Thymus (tissue), 11 donors: ENCODE measurements at regions not wholly inside any gene's neighbourhood (a gene's known extent, or its start where the extent isn't known, plus 50 kb on each side); places are given as distances from the start of the nearest gene placed in this dataset.

ENCODE experiments used
- DNase-seq, 9 donors: peaks; one replicate each; pipeline ENCODE4 v3.0.0-alpha.2; 2013; ENCODE audit warnings: low spot score in 9 of 9, low read depth in 6 of 9, missing footprints in 1 of 9
- H3K27ac ChIP-seq, 2 donors: one replicate each; pipeline ENCODE4 v1.5.1; 2013; ENCODE audit warnings: control low read depth in 1 of 2, low read depth in 1 of 2, low read length in 1 of 2, mild to moderate bottlenecking in 1 of 2, moderate library complexity in 1 of 2
- H3K27me3 ChIP-seq, 2 donors: one replicate each; pipeline ENCODE4 v1.5.1; 2013; ENCODE audit warnings: low read length in 1 of 2; ENCODE audit not compliant: control insufficient read depth in 2 of 2, insufficient read depth in 1 of 2
- H3K36me3 ChIP-seq, 2 donors: one replicate each; pipeline ENCODE4 v1.5.1; 2013; ENCODE audit warnings: low read length in 1 of 2, mild to moderate bottlenecking in 1 of 2, moderate library complexity in 1 of 2; ENCODE audit not compliant: control insufficient read depth in 2 of 2, insufficient read depth in 2 of 2
- H3K4me1 ChIP-seq, 2 donors: one replicate each; pipeline ENCODE4 v1.5.1; 2013; ENCODE audit warnings: low read length in 2 of 2; ENCODE audit not compliant: control insufficient read depth in 2 of 2, insufficient read depth in 2 of 2
- H3K4me3 ChIP-seq, 2 donors: one replicate each; pipeline ENCODE4 v1.5.1; 2013; ENCODE audit warnings: low read length in 2 of 2, control low read depth in 1 of 2, mild to moderate bottlenecking in 1 of 2
- H3K9me3 ChIP-seq, 2 donors: one replicate each; pipeline ENCODE4 v1.5.1; 2013; ENCODE audit warnings: low read length in 1 of 2, mild to moderate bottlenecking in 1 of 2; ENCODE audit not compliant: control insufficient read depth in 2 of 2, insufficient read depth in 1 of 2
- WGBS: extraction: QIAGEN DNeasy Blood & Tissue Kit; methylation state at CpG from one replicate; pipeline ENCODE4 v1.1.7; 2013; 5-methylcytosine and 5-hydroxymethylcytosine counted together
- donor health status: healthy.

GRCh38 chr2:2667690-2668089, 336.6 kb upstream of the MYT1L start:
- Histone ChIP-seq H3K4me3 (no peak overlapping the region), H3K9me3 (peaks cover 0 to 1% of the 10 kb centered on the region in 2 donors), H3K27me3 (no peaks in the 10 kb centered on the region), H3K27ac (no peak overlapping the region), H3K4me1 (peaks cover 0 to 2% of the 10 kb centered on the region in 2 donors), H3K36me3 (no peaks in the 10 kb centered on the region)
- WGBS, result 97% methylated on average over 4 of the region's 4 CpGs
- DNase-seq, result no peak

- Histone ChIP-seq H3K4me3 (no peak overlapping the region), H3K36me3 (no peaks in the 10 kb centered on the region), H3K4me1 (peaks cover 0 to 16% of the 10 kb centered on the region in 2 donors), H3K9me3 (peaks cover 1 to 7% of the 10 kb centered on the region in 2 donors), H3K27me3 (no peaks in the 10 kb centered on the region), H3K27ac (no peak overlapping the region)
- WGBS, result 97% methylated on average over 12 of the region's 12 CpGs
- DNase-seq, result no peak
Observed at GRCh38 chr2:2665834-2666133, 334.7 kb upstream of the MYT1L start.

GRCh38 chr2:2664989-2665833, 334.1 kb upstream of the MYT1L start:
- H3K36me3 ChIP-seq, result no peaks in the 10 kb centered on the region
- no peak for DNase-seq
- 97% methylated on average over 28 of the region's 28 CpGs for WGBS
- H3K27ac ChIP-seq, result no peak overlapping the region
- peaks cover 1 to 7% of the 10 kb centered on the region in 2 donors for H3K9me3 ChIP-seq
- peaks cover 0 to 16% of the 10 kb centered on the region in 2 donors for H3K4me1 ChIP-seq
- H3K4me3 ChIP-seq, result no peak overlapping the region
- no peaks in the 10 kb centered on the region for H3K27me3 ChIP-seq

- Histone ChIP-seq H3K27me3 (no peaks in the 10 kb centered on the region), H3K27ac (no peak overlapping the region), H3K36me3 (no peaks in the 10 kb centered on the region), H3K4me3 (no peak overlapping the region), H3K4me1 (peaks cover 0 to 16% of the 10 kb centered on the region in 2 donors), H3K9me3 (peaks cover 1 to 16% of the 10 kb centered on the region in 2 donors)
- WGBS, result 91% methylated on average over 23 of the region's 23 CpGs
- DNase-seq, result no peak
Observed at GRCh38 chr2:2663401-2664036, 332.4 kb upstream of the MYT1L start.

GRCh38 chr2:2662847-2663356, 331.8 kb upstream of the MYT1L start:
- Histone ChIP-seq H3K4me1 (peaks cover 0 to 16% of the 10 kb centered on the region in 2 donors), H3K27ac (no peak overlapping the region), H3K4me3 (no peak overlapping the region), H3K27me3 (no peaks in the 10 kb centered on the region), H3K36me3 (no peaks in the 10 kb centered on the region), H3K9me3 (peaks cover 1 to 16% of the 10 kb centered on the region in 2 donors)
- 86% methylated on average over 9 of the region's 9 CpGs for whole genome bisulfite sequencing
- DNase-seq, result no peak

- peaks cover 1 to 16% of the 10 kb centered on the region in 2 donors for H3K9me3 ChIP-seq
- DNase-seq, result peak in 1 of 9 donors; percentile 58
- H3K4me1 ChIP-seq, result peaks cover 0 to 20% of the 10 kb centered on the region in 2 donors
- no peaks in the 10 kb centered on the region for H3K36me3 ChIP-seq
- 88% methylated on average over 18 of the region's 18 CpGs for WGBS
- no peak overlapping the region for H3K4me3 ChIP-seq
- H3K27ac ChIP-seq, result peak overlapping the region in 1 of 2 donors; percentile 43
- H3K27me3 ChIP-seq, result no peaks in the 10 kb centered on the region
Observed at GRCh38 chr2:2662037-2662846, 331.2 kb upstream of the MYT1L start.

GRCh38 chr2:2660789-2661355, 329.8 kb upstream of the MYT1L start:
- Histone ChIP-seq H3K27ac (no peak overlapping the region), H3K9me3 (peaks cover 1 to 16% of the 10 kb centered on the region in 2 donors), H3K4me1 (peaks cover 2 to 34% of the 10 kb centered on the region in 2 donors), H3K27me3 (no peaks in the 10 kb centered on the region), H3K4me3 (no peak overlapping the region), H3K36me3 (no peaks in the 10 kb centered on the region)
- no peak for DNase-seq
- 93% methylated on average over 7 of the region's 7 CpGs for WGBS

GRCh38 chr2:2657121-2657962, 326.3 kb upstream of the MYT1L start:
- Histone ChIP-seq H3K9me3 (peaks cover 0 to 16% of the 10 kb centered on the region in 2 donors), H3K27ac (peak overlapping the region in 1 of 2 donors; percentile 21), H3K4me3 (no peak overlapping the region), H3K27me3 (no peaks in the 10 kb centered on the region), H3K36me3 (no peaks in the 10 kb centered on the region), H3K4me1 (peaks cover 2 to 37% of the 10 kb centered on the region in 2 donors)
- peak in 1 of 9 donors; percentile 46 for DNase-seq
- 54% methylated on average over 15 of the region's 15 CpGs for WGBS
